Ecto neural progenitor cell (in vitro differentiated cells): ENCODE measurements at regions not wholly inside any gene's neighbourhood (a gene's known extent, or its start where the extent isn't known, plus 50 kb on each side); places are given as distances from the start of the nearest gene placed in this dataset.
A peak's percentile ranks its signal among the peaks of the same experiment; 100 is the strongest.
"Not testable (repeated sequence)": the region's sequence is repeated elsewhere in the genome, so short reads cannot be mapped to it uniquely, and the experiment has no call there.

Experiments used
- DNase-seq: peaks from one replicate; pipeline ENCODE4 v3.0.0-alpha.2; 2018; ENCODE audit warnings: low spot score

DNA sequence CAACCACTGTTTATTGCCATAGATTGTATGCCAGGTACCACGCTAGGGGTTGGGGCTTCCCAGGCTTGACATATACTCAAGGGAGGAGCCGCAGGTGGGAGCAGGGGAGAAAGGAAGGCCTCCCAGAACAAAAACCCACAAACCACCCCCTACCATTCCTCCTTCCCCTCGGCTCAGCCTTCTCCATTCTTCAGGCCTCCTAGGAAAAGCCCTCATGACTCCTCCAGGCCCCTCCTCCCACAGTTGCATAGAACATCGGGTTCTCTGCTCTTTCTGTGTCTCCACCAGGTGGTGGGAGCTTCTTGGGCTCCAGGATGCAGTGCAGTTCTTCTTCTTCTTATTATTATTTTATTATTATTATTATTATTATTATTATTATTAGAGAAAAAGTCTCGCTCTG, 80.3 kb downstream of the ZFP36L2 start:
- DNase-seq = no peak

DNA sequence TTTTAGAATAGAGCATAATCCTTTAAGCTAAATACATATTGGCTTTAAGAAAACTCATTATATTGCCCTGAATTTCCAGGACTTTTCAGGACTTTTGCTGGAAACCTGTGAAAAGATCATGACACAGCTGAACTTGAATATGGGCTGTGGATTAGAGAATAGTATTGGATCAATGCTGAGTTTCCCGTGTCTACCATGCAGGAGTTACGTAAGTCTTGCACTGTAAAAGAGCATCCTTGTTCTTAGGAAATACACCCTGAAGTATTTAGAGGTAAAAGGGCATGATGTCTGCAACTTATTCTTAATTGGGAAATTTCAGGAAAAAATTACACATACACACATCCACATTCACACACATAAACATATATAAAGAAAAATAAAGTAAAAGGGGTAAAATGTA, 82.1 kb downstream of the ZFP36L2 start:
- DNase-seq = no peak

DNA sequence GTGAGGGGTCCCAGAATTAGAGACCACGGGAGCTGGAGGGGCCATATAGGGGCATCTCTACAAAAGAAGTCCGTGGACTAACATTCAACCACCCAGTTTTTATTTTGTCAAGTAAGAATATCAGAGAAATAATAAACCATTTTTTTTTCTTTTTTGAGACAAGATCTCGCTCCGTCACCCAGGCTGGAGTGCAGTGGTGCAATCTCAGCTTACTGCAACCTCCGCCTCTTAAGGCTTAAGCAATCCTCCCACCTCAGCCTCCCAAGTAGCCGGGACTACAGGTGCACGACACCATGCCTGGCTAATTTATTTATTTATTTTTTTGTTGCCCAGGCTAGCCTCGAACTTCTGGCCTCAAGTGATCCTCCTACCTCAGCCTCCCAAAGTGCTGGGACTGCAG, 82.7 kb downstream of the ZFP36L2 start:
- DNase-seq = no peak

DNA sequence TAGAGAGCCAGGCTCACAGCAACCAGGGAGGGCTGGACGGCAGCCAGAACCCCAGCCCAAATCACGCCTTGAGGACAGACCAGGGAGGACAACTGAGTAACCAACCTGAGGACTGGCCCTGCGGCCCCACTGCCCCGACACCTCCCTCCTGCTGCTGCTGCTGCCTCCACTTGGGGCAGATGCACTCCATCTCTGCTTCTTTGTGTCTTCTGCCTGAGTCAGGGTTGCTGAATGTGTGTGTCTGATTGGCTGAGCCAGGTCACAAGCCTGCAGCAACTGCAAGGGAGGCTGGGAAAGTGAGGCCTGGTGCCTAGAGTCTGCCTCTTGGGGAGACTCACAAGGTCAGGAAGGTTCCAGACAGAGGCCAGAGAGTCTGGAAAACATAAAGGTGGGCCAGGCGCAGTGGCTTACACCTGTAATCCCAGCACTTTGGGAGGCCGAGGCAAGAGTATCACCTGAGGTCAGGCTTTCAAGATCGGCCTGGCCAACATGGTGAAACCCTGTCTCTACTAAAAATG, 83.4 kb downstream of the ZFP36L2 start:
- no peak for DNase-seq

DNA sequence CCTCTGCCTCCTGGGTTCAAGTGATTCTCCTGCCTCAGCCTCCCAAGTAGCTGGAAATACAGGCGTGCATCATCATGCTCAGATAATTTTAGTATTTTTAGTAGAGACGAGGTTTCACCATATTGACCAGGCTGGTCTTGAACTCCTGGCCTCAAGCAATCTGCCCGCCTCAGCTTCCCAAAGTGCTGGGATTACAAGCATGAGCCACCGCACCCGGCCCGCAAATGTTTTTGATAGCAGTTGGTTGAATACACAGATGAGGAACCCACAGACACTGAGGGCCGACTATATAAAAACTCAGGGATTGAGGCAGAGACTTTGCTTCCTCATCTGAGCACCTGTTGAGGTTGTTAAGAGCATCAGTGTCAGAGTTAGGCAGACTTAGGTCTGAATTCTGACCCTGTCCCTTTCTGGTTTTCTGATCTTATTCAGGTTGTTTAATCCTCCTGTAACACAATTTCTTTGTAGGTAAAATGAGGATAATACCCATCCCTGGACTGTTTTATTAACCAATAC, 84.7 kb downstream of the ZFP36L2 start:
- DNase-seq = not testable (repeated sequence)

DNA sequence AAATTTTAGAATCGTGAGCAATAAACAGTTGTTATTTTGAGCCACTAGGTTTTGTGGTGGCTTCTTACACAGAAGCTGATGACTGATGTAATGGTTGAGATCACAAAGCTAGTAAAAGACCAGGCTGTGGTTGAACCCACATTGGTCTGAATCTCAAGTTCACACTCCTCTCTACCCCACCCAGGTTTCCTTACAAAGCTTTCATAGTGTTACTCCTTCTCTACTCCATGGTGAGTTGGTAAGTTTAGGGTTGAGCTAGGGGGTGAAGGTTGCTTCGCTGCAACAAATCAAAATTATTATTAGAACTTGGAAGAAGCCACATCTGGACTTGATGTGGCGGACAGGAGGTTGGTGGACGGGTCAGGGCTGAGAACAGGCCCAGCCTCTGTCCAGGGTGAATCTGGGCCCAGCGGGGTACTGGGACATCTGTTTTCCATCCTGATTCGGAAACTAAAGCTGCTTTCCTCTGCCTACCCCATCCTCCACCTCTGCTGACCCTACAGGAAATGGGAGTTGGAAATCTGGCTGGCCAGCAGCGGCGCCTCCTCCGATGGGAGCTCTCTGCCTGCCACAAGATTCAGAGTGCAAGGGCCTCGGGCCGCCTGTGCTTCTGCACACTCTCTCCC, 86.3 kb downstream of the ZFP36L2 start:
- peak; percentile 54 for DNase-seq

DNA sequence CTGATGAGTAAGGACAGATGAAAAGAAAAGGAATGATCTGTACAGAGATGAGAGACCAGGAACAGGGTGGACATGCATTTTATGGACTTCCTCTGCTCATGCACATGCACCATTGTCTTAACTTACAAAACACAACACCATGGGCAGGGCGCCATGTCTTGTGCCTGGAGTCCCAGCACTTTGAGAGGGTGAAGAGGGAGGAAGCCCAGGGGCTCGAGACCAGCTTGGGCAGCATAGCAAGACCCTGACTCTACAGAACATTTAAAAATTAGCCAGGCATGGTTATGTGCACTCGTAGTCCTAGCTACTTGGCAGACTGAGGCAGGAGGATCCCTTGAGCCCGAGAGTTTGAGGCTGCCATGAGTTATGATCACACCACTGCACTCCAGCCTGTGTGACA, 86.9 kb downstream of the ZFP36L2 start:
- DNase-seq = no peak

DNA sequence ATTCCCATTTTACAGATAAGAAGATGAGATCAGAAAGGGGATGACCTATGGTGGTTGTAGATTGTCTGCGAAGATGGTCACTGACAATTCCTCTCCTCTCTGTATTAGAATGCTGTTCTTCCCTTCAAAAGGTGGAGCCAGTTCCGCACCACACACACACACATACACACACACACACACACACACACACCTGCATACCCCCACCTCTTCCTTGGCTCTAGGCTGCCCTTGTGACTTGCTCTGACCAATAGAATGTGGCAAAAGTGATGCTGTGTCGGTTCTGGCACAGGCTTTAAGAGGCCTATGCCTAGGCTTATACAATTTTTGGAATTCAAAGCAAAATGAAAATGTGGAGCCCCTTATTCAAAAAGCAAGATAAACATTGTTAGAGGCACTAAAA, 88.0 kb downstream of the ZFP36L2 start:
- DNase-seq = no peak

DNA sequence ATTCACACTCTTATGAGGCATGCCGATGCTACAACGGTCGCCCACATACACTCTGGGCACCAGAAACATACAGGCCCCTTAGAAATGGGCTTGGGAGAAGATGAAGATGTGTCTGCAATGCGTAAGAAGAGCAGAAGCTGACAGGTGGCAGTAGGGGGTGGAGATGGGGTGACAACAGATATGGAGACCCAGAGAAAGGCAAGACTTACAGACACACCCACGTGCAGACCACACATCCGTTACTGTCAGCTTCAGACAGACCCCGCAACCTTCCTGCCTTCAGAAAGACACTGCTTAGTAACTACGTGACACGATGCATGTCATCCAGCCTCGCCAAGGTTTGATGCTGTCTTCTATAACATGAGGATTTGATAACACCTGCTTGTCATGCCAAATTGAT, 89.5 kb downstream of the ZFP36L2 start:
- no peak for DNase-seq

DNA sequence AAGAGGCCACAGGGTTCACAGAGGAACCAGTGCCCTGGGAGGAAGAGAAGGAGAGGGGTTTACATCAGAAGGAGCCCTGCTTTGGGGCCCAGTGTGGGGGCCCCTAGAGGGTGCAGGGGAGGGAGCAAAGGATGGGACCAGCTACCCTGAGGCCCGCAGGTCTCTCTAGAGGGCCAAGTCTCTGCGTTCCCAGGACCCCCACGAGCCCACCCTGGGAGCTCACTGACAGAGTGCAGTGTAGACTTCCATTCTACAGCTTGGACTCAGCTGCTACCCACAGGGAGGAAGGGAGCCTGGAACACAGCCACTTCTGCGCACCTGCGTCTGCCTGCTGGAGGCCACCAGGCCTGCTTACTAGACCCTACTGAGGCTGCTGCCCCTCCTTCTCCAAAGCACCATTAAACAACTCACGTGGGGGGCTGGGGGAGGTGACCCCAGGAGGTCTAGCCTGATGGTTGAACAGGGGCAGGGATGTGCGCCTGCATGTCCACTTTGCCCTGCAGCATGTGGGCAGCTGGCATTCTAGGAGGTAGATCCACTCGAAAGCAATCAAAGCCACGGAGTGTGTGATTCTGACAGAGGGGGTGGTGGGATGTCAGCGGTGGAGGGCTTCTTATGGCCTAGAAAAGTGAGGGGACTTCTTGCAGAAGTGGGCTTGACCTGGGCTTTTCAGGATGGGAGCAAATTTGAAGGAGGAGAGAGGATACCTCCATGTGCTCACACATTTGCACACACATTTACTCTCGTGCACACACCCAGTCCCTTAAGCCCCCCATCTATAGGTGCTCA, 90.2 kb downstream of the ZFP36L2 start:
- peak; percentile 41 for DNase-seq

DNA sequence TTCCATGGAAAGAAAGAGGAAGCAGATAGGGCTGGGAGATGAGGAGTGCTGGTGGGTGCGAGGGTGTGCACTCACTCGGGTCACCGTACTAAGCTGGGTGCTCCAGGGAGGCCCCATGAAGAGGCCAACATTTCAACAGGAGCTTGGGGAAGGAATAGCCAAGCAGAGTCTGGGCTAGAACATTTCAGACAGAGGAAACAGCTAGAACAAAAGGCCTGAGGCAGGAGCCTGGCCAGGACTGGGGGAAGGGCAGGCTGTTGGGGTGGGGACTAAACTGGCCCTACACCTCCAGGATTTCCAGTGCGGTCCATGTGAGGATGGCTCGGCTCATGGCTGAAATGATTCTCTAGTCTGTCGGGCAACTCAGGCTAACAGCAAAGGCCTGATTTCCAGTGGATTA, 90.8 kb downstream of the ZFP36L2 start:
- DNase-seq = no peak

DNA sequence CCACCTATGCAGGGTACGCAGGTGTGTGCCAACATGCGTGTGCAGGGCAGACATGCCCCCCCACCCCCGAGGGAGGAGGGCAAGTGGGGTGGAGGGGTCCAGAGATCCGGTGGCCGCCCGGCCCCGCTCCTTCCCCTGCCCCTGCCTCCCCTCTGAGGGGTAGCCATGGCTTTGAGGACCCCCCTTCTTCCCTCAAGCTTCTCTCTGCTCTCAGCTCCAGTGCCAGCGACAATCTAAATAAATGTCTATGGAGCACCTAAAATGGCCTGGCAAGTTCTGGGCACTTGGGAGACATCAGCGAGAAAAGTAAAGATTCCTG, 91.9 kb downstream of the ZFP36L2 start:
- no peak for DNase-seq

DNA sequence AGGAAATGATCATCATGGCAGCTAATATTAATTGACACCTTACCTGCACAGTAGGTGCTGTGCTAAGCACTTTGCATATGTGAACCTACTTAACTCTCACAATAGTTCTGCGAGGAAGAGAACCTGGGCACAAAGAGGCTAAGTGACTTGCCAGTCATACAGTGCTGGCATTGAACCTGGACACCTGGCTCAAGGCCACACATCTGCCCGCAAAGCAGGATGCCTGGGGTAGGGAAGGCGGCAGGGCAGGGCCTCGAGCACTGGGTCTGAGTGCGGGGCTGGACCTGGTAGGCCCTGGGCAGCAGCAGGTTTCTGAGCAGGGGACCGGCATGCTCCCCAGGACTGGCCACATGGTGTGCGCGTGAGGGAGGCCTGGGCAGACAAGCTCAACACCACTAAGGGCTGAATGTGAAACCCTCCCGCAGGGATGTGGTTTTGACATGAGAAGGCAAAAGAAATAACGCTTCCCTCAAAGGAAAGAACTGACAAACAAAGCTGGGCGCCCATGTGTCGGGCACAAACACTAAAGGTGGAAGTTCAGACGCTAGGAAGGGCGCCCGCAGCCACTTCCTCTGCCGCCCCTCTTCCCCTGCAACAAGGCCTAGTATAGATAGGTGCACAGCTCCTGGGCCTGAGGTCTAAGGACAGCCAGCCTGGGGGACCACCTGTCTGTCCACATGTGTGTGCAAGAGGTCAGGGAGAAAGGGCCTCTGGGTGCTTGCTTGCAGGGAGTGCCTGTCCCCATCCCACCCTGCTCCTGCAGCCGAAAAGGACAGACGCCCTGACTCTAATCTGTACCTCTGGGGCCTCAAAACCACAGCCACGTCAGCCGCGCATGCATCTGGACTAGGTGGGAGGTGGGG, 92.5 kb downstream of the ZFP36L2 start:
- DNase-seq = no peak

DNA sequence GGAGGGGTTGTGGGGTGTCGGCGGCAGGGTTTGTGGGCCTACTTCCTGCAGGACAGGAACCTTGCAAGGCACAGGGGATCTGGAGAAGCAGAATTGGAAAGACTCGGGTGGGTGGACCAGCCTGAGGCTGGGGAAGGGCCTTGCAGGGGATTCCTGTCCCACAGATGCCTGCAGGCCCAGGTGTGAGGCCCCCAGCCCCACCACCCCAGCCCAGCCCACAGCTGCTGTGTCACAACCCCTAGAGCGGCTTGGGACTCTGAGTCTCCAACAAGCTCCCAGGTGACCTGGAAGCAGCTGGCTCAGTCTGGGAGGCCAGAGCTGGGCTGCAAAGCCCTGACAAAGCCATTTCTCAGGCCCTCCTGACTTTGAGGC, 93.1 kb downstream of the ZFP36L2 start:
- no peak for DNase-seq

DNA sequence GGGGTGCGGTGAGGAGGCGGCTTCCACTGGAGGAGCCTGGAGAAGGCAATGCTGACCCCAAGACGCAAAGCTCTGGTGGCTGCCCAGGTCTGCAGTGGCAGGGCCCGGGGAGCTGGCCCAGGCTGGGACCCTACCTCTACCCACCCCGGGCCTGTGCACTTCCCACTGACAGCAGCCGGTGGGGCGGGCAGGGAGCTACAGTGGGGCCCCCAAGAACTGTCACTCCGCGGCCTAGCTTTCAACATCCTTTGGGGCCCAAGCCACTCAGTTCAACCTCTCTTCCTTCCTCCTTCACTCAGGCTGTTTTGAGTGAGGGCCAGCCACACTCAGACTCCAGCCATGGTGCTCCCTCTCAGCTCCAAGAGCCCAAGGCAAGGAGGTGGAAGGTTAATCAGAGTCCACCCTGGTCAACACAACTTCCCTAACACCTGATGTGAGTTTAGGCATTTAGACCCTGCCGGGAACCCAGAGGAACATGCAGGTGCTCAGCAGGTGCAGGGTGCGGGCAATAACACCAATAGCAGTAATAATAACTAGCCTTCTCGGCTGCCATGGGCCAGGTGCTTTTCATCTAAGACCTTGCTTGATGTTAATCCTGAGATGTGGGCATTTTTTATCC, 93.6 kb downstream of the ZFP36L2 start:
- no peak for DNase-seq

DNA sequence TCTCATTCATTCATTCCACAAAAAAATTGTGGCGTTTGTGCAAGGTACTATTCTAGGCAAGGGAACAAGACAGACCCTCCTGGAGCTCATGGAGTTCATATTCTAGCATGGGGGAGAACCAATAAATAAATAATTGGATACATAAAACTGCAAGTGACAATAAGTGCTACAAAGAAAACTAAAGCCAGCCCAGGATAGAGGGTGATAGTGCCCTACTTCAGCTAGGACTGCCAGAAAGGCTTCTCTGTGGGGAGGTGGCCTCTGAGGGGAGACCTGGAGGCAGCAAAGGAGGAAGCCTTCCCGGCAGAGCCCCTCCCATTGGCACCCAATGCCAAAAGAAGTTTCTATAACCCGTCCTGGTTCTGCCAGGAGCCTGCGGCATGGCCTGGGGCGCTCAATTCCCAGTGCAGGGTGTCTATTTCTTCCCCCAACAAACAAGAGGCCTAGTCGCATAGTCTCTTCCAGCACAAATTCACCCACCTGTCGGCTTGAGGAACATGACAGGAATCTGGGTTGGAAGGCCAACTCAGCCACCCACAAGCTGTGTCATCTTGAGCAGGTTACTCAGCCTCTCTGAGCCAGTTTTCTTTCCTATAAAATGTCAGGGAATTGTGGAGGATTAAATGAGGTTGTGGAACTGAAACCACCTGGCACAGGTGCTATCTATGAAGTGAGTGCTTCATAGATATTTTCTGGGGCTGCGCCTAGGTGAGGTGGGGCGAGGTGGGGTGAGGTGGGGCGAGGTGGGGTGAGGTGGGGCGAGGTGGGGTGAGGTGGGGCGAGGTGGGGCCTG, 94.3 kb downstream of the ZFP36L2 start:
- no peak for DNase-seq

DNA sequence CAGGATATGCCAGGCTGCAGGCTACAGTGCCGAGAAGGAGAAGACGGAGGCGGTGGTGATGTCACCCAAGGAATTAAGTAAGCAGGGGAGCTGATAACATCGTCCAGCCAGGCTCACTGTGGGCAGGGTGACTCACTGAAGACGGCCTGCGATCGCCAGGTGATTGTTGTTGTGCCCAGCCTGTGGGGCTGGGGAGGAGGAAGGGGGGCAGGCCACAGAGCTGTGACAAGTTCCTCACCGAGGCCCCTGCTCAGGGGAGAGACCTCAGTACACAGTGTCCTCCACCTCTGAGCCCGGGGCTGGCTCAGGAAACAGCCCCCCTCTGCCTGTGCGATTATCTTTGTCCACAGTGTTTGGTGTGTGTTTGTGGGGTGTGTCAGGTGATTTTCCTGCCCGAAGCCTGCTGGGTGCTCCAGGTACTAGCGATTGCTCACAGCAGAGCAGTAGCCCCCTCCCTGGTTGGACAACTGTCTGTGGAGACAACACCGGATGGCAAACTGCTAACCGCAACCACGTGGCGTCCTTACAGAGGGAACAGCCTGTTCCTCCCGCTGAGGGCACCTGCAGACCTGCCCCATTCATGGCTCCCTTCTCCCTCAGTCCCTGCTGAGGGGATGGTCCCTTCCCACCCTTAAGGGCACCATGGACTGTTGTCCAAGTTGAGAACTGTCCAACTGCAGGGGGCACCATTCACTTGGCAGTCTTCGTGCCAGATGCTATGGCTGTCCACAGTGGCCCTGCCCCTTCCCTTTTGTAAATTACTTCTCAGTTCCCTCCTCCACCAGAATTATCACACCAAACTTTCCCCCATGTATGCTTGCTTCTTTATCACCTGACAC, 95.1 kb downstream of the ZFP36L2 start:
- DNase-seq = peak; percentile 48

DNA sequence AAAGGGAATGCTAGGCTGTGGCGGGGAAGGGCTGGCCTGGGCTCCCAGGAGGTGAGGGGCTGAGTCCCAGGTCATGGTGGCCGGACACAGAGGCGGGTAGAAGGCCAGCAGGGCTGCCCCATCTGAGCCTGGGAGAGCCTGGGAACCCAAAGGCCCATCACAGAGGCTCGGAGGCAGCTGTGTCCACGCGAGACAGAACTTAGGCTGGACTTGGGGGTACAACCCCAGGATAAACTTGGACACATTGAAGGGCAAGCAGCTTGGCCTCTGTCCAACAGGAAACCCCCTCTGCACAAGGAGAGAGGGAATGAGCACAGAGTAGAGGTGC, 95.9 kb downstream of the ZFP36L2 start:
- no peak for DNase-seq

DNA sequence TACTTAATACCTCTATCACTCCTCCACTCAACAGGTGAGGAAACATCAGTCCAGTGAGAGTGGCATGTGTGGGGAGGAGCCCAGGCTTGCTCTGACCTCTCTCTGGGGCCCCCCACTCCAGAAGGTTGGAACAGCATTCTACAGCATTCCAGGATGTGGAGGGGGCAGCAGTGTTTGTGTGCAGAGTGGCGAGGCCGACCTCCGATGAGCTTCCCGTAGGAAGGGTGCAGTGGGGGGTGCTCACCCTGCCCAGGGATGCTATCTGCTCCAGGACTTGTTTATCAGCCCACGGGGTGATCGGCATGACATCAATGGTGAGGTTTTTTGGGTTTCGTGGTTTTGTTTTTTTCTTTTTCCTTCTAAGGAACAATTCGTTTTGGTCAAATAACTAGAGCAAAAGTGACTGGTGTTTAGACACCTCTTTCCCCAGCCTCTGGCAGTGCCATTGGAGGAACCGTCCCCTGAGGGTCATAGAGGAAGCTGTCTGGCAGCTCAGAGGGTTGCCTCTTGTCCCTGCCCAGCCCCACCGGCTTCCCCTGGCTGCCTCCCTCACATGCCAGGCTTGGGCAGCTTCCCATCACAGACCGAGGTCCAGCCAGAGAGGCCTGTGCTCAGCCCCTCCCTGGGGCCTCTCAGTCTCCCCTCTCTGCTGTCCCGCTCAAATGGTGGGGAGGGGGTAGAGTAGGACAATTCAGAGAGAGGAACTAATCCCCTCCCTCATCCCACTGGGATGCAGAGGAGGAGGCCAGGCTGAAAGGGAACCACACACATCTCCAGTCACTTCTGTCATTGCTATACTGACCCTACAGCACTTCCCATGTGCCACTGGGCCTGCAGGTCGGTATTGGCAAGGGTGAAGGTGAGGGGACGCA, 96.5 kb downstream of the ZFP36L2 start:
- peak; percentile 45 for DNase-seq

DNA sequence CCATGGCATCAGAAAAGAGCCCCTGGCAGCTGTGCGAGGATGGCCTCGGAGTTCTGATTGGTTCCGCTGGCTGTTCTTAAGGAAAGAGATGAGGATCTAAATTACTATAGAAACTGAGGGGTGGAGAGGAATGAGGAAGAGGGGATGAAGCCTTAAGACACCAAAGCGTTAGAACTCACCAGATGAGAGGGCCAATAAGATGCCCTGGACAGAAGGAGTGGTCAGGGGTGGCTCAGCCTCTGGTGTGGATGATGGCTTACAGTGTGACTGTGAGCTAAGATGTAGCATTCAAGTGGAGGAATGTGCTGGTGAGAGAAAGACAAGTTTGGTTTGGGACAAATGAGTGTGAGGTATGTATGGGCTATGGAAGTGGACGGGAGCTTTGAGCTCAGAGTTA, 97.8 kb downstream of the ZFP36L2 start:
- DNase-seq = no peak
